CD4-positive, alpha-beta memory T cell (primary cell): ENCODE measurements at regions not wholly inside any gene's neighbourhood (a gene's known extent, or its start where the extent isn't known, plus 50 kb on each side); places are given as distances from the start of the nearest gene placed in this dataset.

Experiments used
- CTCF ChIA-PET: fragments of 350-600 bp; sonication (Branson Sonifier 250); formaldehyde crosslinking; loops from one replicate; lab custom pipeline; 2021; ENCODE audit warnings: inconsistent platforms; ENCODE audit not compliant: partially characterized antibody; lab: Charles Lee
- POLR2A ChIA-PET: fragments of 350-600 bp; sonication (Branson Sonifier 250); formaldehyde crosslinking; loops from one replicate; lab custom pipeline; 2021; ENCODE audit not compliant: partially characterized antibody; lab: Charles Lee
- DNase-seq, 5 donors: peaks; one replicate each; pipeline versions ENCODE4 v3.0.0 to v3.0.0-alpha.2; 2020 to 2022; ENCODE audit warnings: mixed read lengths in 1 of 5
- H3K27ac ChIP-seq: one replicate; pipeline ENCODE4 v1.7.0; 2013; ENCODE audit warnings: low read depth, low read length
- H3K27me3 ChIP-seq: 2 replicates; pipeline ENCODE4 v1.7.0; 2013; ENCODE audit warnings: mild to moderate bottlenecking, low read length, moderate library complexity; ENCODE audit not compliant: insufficient read depth
- H3K36me3 ChIP-seq: 2 replicates; pipeline ENCODE4 v1.7.0; 2013; ENCODE audit warnings: mild to moderate bottlenecking, low read length, moderate library complexity; ENCODE audit not compliant: insufficient read depth
- H3K4me1 ChIP-seq: 2 replicates; pipeline ENCODE4 v1.7.0; 2013; ENCODE audit warnings: mild to moderate bottlenecking, low read length, moderate library complexity; ENCODE audit not compliant: insufficient read depth
- H3K4me3 ChIP-seq, 2 donors: one replicate each; pipeline ENCODE4 v1.7.0; 2013; ENCODE audit warnings: low read length in 2 of 2, mild to moderate bottlenecking in 1 of 2
- H3K9me3 ChIP-seq, 2 donors: one replicate each; pipeline ENCODE4 v1.7.0; 2013; ENCODE audit warnings: low read length in 2 of 2, control low read depth in 1 of 2; ENCODE audit not compliant: control insufficient read depth in 1 of 2
- H3K27ac Mint-ChIP-seq, 7 donors: one replicate each; pipeline ENCODE4 v1.8.0; 2020 to 2021; ENCODE audit warnings: mixed read lengths in 7 of 7, mild to moderate bottlenecking in 6 of 7, inconsistent platforms in 3 of 7, moderate library complexity in 3 of 7
- H3K27me3 Mint-ChIP-seq, 2 donors: one replicate each; pipeline ENCODE4 v1.8.0; 2020 to 2021; ENCODE audit warnings: mixed read lengths in 2 of 2
- H3K36me3 Mint-ChIP-seq, 2 donors: one replicate each; pipeline ENCODE4 v1.8.0; 2020 to 2021; ENCODE audit warnings: mixed read lengths in 2 of 2, inconsistent platforms in 1 of 2, mild to moderate bottlenecking in 1 of 2
- H3K4me1 Mint-ChIP-seq, 4 donors: one replicate each; pipeline ENCODE4 v1.8.0; 2020 to 2021; ENCODE audit warnings: mixed read lengths in 4 of 4, mild to moderate bottlenecking in 1 of 4
- H3K4me3 Mint-ChIP-seq, 8 donors: one replicate each; pipeline ENCODE4 v1.8.0; 2020 to 2021; ENCODE audit warnings: mixed read lengths in 8 of 8, mild to moderate bottlenecking in 7 of 8, moderate library complexity in 6 of 8, inconsistent platforms in 3 of 8
- H3K9me3 Mint-ChIP-seq, 8 donors: one replicate each; pipeline ENCODE4 v1.8.0; 2020 to 2021; ENCODE audit warnings: mixed read lengths in 8 of 8, mild to moderate bottlenecking in 5 of 8, inconsistent platforms in 3 of 8, moderate library complexity in 1 of 8
- intact Hi-C: fragments of 100-400 bp; cut with micrococcal nuclease; formaldehyde crosslinking; loops from one replicate; pipeline ENCODE4 v1.15.1; 2023

DNA sequence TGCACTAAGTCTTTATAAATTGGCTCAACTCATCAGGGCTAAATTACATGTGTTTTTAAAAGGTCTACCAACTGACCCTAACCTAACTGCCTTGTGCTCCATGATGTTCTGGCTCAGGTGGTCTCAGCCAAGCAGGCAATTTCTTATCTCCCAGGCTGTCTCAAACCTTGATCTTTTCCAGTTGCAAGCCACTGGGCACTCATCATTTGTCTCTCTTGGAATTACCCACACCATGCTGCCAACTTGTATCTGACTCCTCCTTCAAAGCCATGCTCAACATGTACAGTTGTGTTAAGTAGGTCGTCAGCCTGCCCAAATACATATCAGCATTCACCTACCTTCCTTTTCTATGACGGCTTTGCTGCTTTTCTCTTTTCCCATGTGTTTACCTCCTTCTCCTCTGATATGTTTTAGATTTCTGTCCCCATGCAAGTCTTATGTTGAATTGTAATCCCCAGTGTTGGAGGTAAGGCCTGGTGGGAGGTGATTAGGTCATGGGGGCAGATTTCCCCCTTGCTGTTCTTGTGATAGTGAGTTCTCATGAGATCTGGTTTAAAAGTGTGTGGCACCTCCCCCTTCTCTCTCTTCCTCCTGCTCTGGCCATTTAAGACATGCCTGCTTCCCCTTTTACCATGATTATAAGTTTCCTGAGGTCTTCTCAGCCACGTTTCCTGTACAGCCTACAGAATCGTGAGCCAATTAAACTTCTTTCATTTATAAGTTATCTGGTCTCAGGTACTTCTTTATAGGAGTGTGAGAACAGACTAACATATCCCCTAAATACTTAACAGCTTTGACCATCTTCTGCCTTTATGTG is 130.0 kb downstream of the ELAPOR2 start:
- peak overlapping the region in 4 of 7 donors; percentile 8 to 57 (median 20) for H3K27ac Mint-ChIP-seq
- Histone ChIP-seq H3K4me3 (no peak overlapping the region), H3K36me3 (no peaks in the 10 kb centered on the region), H3K4me1 (no peaks in the 10 kb centered on the region), H3K27ac (no peak overlapping the region), H3K27me3 (no peaks in the 10 kb centered on the region), H3K9me3 (no peaks in the 10 kb centered on the region)
- H3K4me3 Mint-ChIP-seq, result no peak overlapping the region
- peaks cover 0 to 3% of the 10 kb centered on the region in 2 donors for H3K27me3 Mint-ChIP-seq
- no peaks in the 10 kb centered on the region for H3K36me3 Mint-ChIP-seq
- ChIA-PET POLR2A (no interaction called here), CTCF (interaction anchor here (0.8 to 6.3 kb wide), 4 partner anchors 13 to 220 kb away, joined by 3 to 101 read pairs (median 4); partner anchors contain the start of gene DMTF1)
- intact Hi-C loops, result loop anchor here (10.0 kb wide), 1 partner anchor 955 kb away; no protein-coding TSS in a partner anchor
- no peaks in the 10 kb centered on the region for H3K4me1 Mint-ChIP-seq
- DNase-seq, result no peak
- H3K9me3 Mint-ChIP-seq, result no peaks in the 10 kb centered on the region

DNA sequence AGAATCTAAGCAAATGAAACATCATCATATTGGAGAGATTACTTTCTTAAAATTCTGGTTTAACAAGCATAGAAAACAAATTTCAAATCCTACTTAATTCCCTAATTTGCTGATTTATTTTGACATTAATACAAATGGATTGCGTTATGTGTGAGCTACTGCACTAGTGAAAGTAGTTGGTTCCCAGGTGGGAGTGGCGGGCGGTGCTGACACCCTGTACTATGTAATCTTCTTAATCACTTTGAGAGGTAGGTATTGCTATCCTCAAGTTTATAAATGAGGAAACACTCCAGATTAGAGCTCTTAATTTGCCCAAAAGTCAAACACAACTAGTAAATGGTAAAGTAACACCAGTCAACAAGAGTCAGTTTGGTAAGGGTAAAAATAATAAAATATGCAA is 131.1 kb downstream of the ELAPOR2 start:
- Mint-ChIP-seq H3K27ac (peak overlapping the region in 1 of 7 donors; percentile 48), H3K4me3 (no peak overlapping the region), H3K4me1 (no peaks in the 10 kb centered on the region), H3K27me3 (peaks cover 0 to 3% of the 10 kb centered on the region in 2 donors), H3K36me3 (no peaks in the 10 kb centered on the region), H3K9me3 (no peaks in the 10 kb centered on the region)
- H3K9me3 ChIP-seq, result no peaks in the 10 kb centered on the region
- DNase-seq, result no peak
- no peaks in the 10 kb centered on the region for H3K4me1 ChIP-seq
- no peaks in the 10 kb centered on the region for H3K36me3 ChIP-seq
- H3K27ac ChIP-seq, result no peak overlapping the region
- intact Hi-C loops, result loop anchor here (10.0 kb wide), 1 partner anchor 956 kb away; no protein-coding TSS in a partner anchor
- H3K4me3 ChIP-seq, result no peak overlapping the region
- CTCF ChIA-PET, result interaction anchor here (1.0 to 6.3 kb wide), 11 partner anchors 9 to 308 kb away, joined by 3 to 101 read pairs (median 4); partner anchors contain the start of gene DMTF1
- H3K27me3 ChIP-seq, result no peaks in the 10 kb centered on the region
- POLR2A ChIA-PET, result no interaction called here

DNA sequence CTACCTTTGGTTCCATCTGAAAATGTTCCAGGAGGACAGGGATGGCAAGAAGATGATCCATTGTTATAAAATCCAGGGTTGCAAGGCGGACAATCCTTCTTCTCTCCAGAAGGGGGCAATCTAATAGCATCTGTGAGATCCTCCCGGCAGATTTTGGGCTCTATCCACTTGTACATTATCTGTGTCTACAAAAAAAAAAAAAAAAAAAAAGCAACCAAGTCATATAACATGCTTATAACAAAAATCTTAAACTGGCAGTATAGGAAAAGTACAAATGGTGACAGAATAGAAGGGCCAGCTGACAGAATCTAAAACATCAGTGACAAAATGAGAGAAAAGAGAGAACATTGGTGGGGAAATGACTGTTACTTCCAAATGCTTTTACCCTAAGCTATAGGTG is 132.7 kb downstream of the ELAPOR2 start:
- Histone ChIP-seq H3K36me3 (no peaks in the 10 kb centered on the region), H3K27ac (no peak overlapping the region), H3K4me3 (no peak overlapping the region), H3K27me3 (no peaks in the 10 kb centered on the region), H3K4me1 (no peaks in the 10 kb centered on the region), H3K9me3 (no peaks in the 10 kb centered on the region)
- ChIA-PET CTCF (interaction anchor here (0.7 to 6.3 kb wide), 29 partner anchors 10 to 489 kb away, joined by 3 to 101 read pairs (median 4); partner anchors contain the start of genes DMTF1 and TMEM243), POLR2A (interaction anchor here (1.0 kb wide), 1 partner anchor 225 kb away, joined by 3 read pairs; the partner anchor contains the start of gene DMTF1)
- H3K4me3 Mint-ChIP-seq, result no peak overlapping the region
- no peaks in the 10 kb centered on the region for H3K9me3 Mint-ChIP-seq
- intact Hi-C loops, result loop anchor here (1.0 to 10.0 kb wide), 4 partner anchors 222 to 958 kb away; no protein-coding TSS in a partner anchor
- no peaks in the 10 kb centered on the region for H3K36me3 Mint-ChIP-seq
- H3K27ac Mint-ChIP-seq, result peak overlapping the region in 1 of 7 donors; percentile 63
- peaks cover 0 to 3% of the 10 kb centered on the region in 2 donors for H3K27me3 Mint-ChIP-seq
- H3K4me1 Mint-ChIP-seq, result no peaks in the 10 kb centered on the region
- peak in 4 of 5 donors; percentile 39 to 60 (median 53) for DNase-seq

DNA sequence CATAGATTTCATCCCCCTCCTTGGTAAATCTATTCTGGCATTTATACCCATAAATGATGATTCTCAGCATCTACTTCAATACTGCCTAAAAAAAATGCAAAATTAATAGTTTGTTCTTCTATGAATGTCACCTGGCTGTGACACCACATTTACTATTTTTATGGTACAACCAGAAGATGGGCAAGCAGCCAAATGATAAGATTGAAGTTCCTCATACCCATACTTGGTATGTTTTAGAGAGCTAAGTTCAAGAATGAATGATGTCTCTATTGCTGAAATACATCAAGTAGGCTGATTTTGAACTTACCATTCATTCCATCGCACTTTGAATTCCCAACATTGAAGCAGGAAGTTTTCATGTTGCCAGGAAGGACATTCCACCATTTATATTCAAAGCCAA is 134.2 kb downstream of the ELAPOR2 start:
- no peaks in the 10 kb centered on the region for H3K9me3 Mint-ChIP-seq
- no peak overlapping the region for H3K4me3 Mint-ChIP-seq
- peak overlapping the region in 1 of 7 donors; percentile 22 for H3K27ac Mint-ChIP-seq
- H3K27me3 Mint-ChIP-seq, result peaks cover 0 to 3% of the 10 kb centered on the region in 2 donors
- Histone ChIP-seq H3K27ac (no peak overlapping the region), H3K4me1 (no peaks in the 10 kb centered on the region), H3K27me3 (no peaks in the 10 kb centered on the region), H3K9me3 (no peaks in the 10 kb centered on the region), H3K36me3 (no peaks in the 10 kb centered on the region), H3K4me3 (no peak overlapping the region)
- ChIA-PET CTCF (interaction anchor here (1.0 to 6.3 kb wide), 3 partner anchors 9 to 312 kb away, joined by 3 to 101 read pairs (median 24); partner anchors contain the start of gene DMTF1), POLR2A (no interaction called here)
- intact Hi-C loops, result loop anchor here (10.0 kb wide), 1 partner anchor 960 kb away; no protein-coding TSS in a partner anchor
- DNase-seq, result no peak
- H3K36me3 Mint-ChIP-seq, result no peaks in the 10 kb centered on the region
- no peaks in the 10 kb centered on the region for H3K4me1 Mint-ChIP-seq

DNA sequence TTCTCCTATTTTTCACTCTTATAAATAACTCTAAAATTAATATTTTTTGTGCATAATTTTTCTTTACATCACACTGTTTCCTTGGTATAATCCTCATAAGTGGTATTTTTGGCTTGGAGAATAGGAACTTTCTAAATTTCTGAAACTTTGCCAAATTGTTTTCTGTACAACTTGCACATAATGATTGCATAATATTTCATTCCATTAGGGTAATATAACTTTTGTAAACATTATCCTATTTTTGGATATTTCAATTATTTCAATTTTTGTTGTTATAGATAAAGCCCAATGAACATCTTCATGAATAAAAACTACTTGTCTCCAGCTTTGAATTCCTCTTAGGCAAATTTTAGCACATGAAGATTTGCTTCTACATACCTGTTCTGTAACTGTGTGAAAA is 135.9 kb downstream of the ELAPOR2 start:
- Histone ChIP-seq H3K27ac (no peak overlapping the region), H3K36me3 (no peaks in the 10 kb centered on the region), H3K27me3 (no peaks in the 10 kb centered on the region), H3K4me3 (no peak overlapping the region), H3K4me1 (no peaks in the 10 kb centered on the region), H3K9me3 (no peaks in the 10 kb centered on the region)
- POLR2A ChIA-PET, result interaction anchor here (1.0 kb wide), 1 partner anchor 229 kb away, joined by 3 read pairs; the partner anchor contains the start of gene DMTF1
- CTCF ChIA-PET, result interaction anchor here (1.0 to 6.3 kb wide), 3 partner anchors 7 to 313 kb away, joined by 4 to 101 read pairs (median 24); partner anchors contain the start of gene DMTF1
- DNase-seq, result no peak
- H3K36me3 Mint-ChIP-seq, result no peaks in the 10 kb centered on the region
- no peaks in the 10 kb centered on the region for H3K9me3 Mint-ChIP-seq
- H3K4me3 Mint-ChIP-seq, result no peak overlapping the region
- peaks cover 0 to 3% of the 10 kb centered on the region in 2 donors for H3K27me3 Mint-ChIP-seq
- H3K4me1 Mint-ChIP-seq, result no peaks in the 10 kb centered on the region
- no peak overlapping the region for H3K27ac Mint-ChIP-seq
- intact Hi-C loops, result loop anchor here (10.0 kb wide), 1 partner anchor 961 kb away; no protein-coding TSS in a partner anchor

DNA sequence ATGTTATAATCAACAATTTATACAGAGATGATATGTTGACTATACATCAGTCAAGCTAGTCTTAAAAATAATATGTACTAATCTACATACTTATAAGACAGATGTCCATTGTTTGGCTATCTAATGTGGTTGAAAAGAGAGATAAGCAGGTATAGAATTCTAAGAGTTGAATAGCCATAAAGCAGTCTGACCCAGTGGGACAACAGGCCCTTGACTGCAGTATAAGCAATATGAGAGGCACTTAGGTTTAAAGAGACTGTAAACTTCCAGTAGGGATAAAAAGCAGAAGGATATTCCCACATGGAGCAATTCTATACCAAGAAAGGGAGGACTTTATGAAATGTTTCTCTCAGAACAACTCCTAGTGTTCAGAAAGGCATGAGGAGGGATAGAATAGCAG is 139.3 kb downstream of the ELAPOR2 start:
- DNase-seq, result no peak

DNA sequence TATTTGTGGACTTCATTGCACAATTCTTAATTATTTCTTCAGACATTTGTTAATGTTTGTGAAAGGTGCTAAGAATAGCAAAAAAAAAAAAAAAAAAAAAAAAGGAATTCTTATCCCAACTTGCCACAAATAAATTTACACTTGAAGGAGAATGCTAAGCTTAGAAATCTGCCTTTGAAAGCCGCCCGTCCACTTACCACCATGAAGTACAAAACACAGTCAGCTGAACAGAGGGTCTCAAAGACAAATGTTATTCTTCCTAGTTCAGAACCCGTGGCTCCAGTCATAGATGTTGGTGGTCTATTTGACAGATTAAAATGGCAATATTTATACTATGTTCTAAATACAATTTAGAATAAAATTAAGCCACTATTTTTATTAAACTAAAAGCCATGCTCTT is 141.2 kb downstream of the ELAPOR2 start:
- Mint-ChIP-seq H3K36me3 (no peaks in the 10 kb centered on the region), H3K4me3 (no peak overlapping the region), H3K27me3 (no peaks in the 10 kb centered on the region), H3K4me1 (no peaks in the 10 kb centered on the region), H3K27ac (no peak overlapping the region), H3K9me3 (no peaks in the 10 kb centered on the region)
- intact Hi-C loops, result no loop called here
- DNase-seq, result no peak
- Histone ChIP-seq H3K27ac (no peak overlapping the region), H3K9me3 (no peaks in the 10 kb centered on the region), H3K36me3 (no peaks in the 10 kb centered on the region), H3K27me3 (no peaks in the 10 kb centered on the region), H3K4me1 (no peaks in the 10 kb centered on the region), H3K4me3 (no peak overlapping the region)
- POLR2A ChIA-PET, result no interaction called here
- CTCF ChIA-PET, result interaction anchor here (0.6 to 4.1 kb wide), 7 partner anchors 8 to 1445 kb away, joined by 3 to 24 read pairs (median 3); no protein-coding TSS in a partner anchor

More for the DNA sequence above, 139.3 kb downstream of the ELAPOR2 start:
- Histone ChIP-seq H3K27ac (no peak overlapping the region), H3K4me3 (no peak overlapping the region), H3K4me1 (no peaks in the 10 kb centered on the region), H3K27me3 (no peaks in the 10 kb centered on the region), H3K36me3 (no peaks in the 10 kb centered on the region), H3K9me3 (no peaks in the 10 kb centered on the region)
- H3K27me3 Mint-ChIP-seq, result peaks cover 0 to 1% of the 10 kb centered on the region in 2 donors
- CTCF ChIA-PET, result interaction anchor here (1.4 kb wide), 1 partner anchor 9 kb away, joined by 3 read pairs; no protein-coding TSS in a partner anchor
- H3K27ac Mint-ChIP-seq, result no peak overlapping the region
- H3K4me1 Mint-ChIP-seq, result no peaks in the 10 kb centered on the region
- POLR2A ChIA-PET, result no interaction called here
- no peaks in the 10 kb centered on the region for H3K9me3 Mint-ChIP-seq
- intact Hi-C loops, result loop anchor here (10.0 kb wide), 1 partner anchor 965 kb away; no protein-coding TSS in a partner anchor
- H3K4me3 Mint-ChIP-seq, result no peak overlapping the region
- no peaks in the 10 kb centered on the region for H3K36me3 Mint-ChIP-seq
